ENCODE measurements at regions not wholly inside any gene's neighbourhood (a gene's known extent, or its start where the extent isn't known, plus 50 kb on each side); places are given as distances from the start of the nearest gene placed in this dataset.

DNA sequence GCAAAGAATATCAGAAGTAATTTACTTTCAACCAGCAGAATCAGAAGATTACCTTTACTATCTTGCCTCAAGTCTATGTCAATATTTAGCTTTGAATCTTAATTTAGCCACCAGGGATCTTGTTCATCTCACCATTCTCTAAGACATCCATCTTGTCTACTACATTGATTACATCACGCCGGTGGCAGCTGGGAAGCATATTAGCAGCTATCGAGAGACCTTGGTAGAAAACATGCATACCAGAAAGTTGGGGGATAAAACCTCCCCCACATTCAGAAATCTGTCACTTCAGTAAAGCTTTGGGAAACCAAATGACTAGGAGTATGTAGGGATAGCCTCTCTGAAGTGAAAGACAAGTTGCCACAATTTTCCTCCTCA is 703.8 kb upstream of the FSHR start:
- TF ChIP-seq, protein P1, sequence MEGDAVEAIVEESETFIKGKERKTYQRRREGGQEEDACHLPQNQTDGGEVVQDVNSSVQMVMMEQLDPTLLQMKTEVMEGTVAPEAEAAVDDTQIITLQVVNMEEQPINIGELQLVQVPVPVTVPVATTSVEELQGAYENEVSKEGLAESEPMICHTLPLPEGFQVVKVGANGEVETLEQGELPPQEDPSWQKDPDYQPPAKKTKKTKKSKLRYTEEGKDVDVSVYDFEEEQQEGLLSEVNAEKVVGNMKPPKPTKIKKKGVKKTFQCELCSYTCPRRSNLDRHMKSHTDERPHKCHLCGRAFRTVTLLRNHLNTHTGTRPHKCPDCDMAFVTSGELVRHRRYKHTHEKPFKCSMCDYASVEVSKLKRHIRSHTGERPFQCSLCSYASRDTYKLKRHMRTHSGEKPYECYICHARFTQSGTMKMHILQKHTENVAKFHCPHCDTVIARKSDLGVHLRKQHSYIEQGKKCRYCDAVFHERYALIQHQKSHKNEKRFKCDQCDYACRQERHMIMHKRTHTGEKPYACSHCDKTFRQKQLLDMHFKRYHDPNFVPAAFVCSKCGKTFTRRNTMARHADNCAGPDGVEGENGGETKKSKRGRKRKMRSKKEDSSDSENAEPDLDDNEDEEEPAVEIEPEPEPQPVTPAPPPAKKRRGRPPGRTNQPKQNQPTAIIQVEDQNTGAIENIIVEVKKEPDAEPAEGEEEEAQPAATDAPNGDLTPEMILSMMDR (IDR thresholded peaks at IDR 0.05) = no peak
- TF ChIP-seq POLR2A (IDR thresholded peaks at IDR 0.05) = no peak

Measured in uterus (tissue), 2 donors.